ENCODE measurements at regions not wholly inside any gene's neighbourhood (a gene's known extent, or its start where the extent isn't known, plus 50 kb on each side); places are given as distances from the start of the nearest gene placed in this dataset.

- H3K4me3 Mint-ChIP-seq, result no peak overlapping the region
These were observed 420.1 kb upstream of the ZNF804A start for GRCh38 chr2:184178229-184178628.

More at GRCh38 chr2:184178229-184178628, 420.1 kb upstream of the ZNF804A start:
- H3K36me3 Mint-ChIP-seq (ENCODE audit: low read depth), result no peaks in the 10 kb centered on the region
- peaks cover 3% of the 10 kb centered on the region; the same call in 2 of the 3 replicates for H3K4me1 Mint-ChIP-seq
- ATAC-seq, result no peak
- no peak overlapping the region for H2AFZ ChIP-seq
- TF ChIP-seq EZH2phosphoT487 (IDR thresholded peaks at IDR 0.05; ENCODE audit: unreplicated experiment) (no peak), CREB1 (CRISPR knock-in tag; IDR thresholded peaks at IDR 0.05; ENCODE audit: low read depth) (no peak), EZH2 (IDR thresholded peaks at IDR 0.05; ENCODE audit: low read depth, unreplicated experiment) (no peak), POLR2AphosphoS5 (IDR thresholded peaks at IDR 0.05; ENCODE audit: low read depth) (no peak), ZNF331 (CRISPR knock-in tag; IDR thresholded peaks at IDR 0.05; ENCODE audit: low read depth) (no peak), NANOG (IDR thresholded peaks at IDR 0.05; ENCODE audit: borderline replicate concordance) (no peak), ZNF462 (CRISPR knock-in tag; IDR thresholded peaks at IDR 0.05) (no peak), JUNB (IDR thresholded peaks at IDR 0.05; ENCODE audit: unreplicated experiment) (no peak), CTCF (conservative IDR thresholded peaks at IDR 0.05; ENCODE audit: low read depth in 2 of 2) (no peak), ETS1 (IDR thresholded peaks at IDR 0.05) (no peak), REST (IDR thresholded peaks at IDR 0.05; ENCODE audit: unreplicated experiment) (no peak), ZNF114 (CRISPR knock-in tag; IDR thresholded peaks at IDR 0.05) (no peak), STAT1 (IDR thresholded peaks at IDR 0.05; ENCODE audit: unreplicated experiment) (no peak)
- H3K4me3 ChIP-seq, result no peak overlapping the region
- H3K27ac Mint-ChIP-seq, result no peak overlapping the region
- H3K4me1 ChIP-seq (ENCODE audit: insufficient read depth), result no peaks in the 10 kb centered on the region
- no peak overlapping the region for H3K27ac ChIP-seq (ENCODE audit: low read depth)
- no peaks in the 10 kb centered on the region for H3K27me3 Mint-ChIP-seq (ENCODE audit: insufficient read depth, low read depth, poor library complexity)
- no peaks in the 10 kb centered on the region for H3K9me3 Mint-ChIP-seq
- no peaks in the 10 kb centered on the region for H3F3A ChIP-seq (replicated peaks; ENCODE audit: low read depth)
- H3K9me2 ChIP-seq (ENCODE audit: insufficient read depth), result no peaks in the 10 kb centered on the region; the same call in 1 of the 2 replicates
- H3K36me3 ChIP-seq (ENCODE audit: insufficient read depth), result no peaks in the 10 kb centered on the region
- no peaks in the 10 kb centered on the region for H3K79me2 ChIP-seq (replicated peaks; ENCODE audit: insufficient read depth)
- H3K27me3 ChIP-seq (ENCODE audit: insufficient read depth), result no peaks in the 10 kb centered on the region
- H3K4me2 ChIP-seq, result no peak overlapping the region
- no peak for DNase-seq (ENCODE audit: low spot score)
- H4K20me1 ChIP-seq (replicated peaks; ENCODE audit: insufficient read depth), result no peaks in the 10 kb centered on the region

All from GM23338 (cell line).